Loucy (cell line): ENCODE measurements at regions not wholly inside any gene's neighbourhood (a gene's known extent, or its start where the extent isn't known, plus 50 kb on each side); places are given as distances from the start of the nearest gene placed in this dataset.

ENCODE experiments used
- EZH2phosphoT487 ChIP-seq: fragments of 200-600 bp; IDR thresholded peaks from 2 replicates; pipeline ENCODE4 v1.6.1; 2018; ENCODE audit warnings: antibody characterized with exemption, mild to moderate bottlenecking, moderate library complexity, borderline replicate concordance
- TF ChIP-seq, protein P1 (sequence below): fragments of 200-600 bp; sonication (generic); conservative IDR thresholded peaks from 2 replicates; pipeline ENCODE4 v1.5.1; 2014; ENCODE audit warnings: mild to moderate bottlenecking, antibody characterized with exemption, low read length

DNA sequence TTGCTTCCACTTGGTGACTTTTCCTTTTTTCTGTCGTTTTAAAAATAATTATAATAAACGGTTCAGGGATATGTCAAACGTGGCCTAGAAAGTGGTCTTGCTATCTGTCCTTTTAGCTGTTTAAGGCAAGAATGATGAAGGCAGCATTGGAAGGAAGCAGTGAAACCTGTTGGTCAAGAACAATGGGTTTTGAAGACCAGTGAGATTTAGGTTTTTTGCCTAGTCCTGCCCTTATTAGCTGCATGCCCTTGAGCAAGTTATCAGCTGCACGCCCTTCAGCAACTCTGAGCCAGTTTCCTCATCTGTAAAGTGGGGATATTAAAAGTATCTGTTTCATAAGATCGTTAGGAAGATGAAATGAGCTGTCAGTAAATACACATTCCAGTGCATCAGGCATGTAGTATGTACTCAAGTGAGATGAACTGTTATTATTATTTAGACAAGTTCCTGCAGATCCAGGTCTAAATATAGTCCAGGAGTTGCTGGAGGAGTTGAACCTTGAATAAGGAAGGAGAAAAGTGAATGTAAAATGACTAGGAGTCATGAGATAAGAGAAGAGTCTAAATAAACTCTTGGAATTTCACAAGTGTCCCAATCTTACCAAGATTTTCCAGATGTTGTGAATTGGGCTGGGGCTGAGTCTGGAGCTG lies 90.8 kb upstream of the HSD17B12 start:
- TF ChIP-seq, protein P1, sequence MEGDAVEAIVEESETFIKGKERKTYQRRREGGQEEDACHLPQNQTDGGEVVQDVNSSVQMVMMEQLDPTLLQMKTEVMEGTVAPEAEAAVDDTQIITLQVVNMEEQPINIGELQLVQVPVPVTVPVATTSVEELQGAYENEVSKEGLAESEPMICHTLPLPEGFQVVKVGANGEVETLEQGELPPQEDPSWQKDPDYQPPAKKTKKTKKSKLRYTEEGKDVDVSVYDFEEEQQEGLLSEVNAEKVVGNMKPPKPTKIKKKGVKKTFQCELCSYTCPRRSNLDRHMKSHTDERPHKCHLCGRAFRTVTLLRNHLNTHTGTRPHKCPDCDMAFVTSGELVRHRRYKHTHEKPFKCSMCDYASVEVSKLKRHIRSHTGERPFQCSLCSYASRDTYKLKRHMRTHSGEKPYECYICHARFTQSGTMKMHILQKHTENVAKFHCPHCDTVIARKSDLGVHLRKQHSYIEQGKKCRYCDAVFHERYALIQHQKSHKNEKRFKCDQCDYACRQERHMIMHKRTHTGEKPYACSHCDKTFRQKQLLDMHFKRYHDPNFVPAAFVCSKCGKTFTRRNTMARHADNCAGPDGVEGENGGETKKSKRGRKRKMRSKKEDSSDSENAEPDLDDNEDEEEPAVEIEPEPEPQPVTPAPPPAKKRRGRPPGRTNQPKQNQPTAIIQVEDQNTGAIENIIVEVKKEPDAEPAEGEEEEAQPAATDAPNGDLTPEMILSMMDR, result no peak
- TF ChIP-seq EZH2phosphoT487, result no peak
